ENCODE measurements at regions not wholly inside any gene's neighbourhood (a gene's known extent, or its start where the extent isn't known, plus 50 kb on each side); places are given as distances from the start of the nearest gene placed in this dataset. TPM values are rescaled to one million over a fixed set of nuclear protein-coding genes. Genes with fewer than 3 reads are reported as not detected.

Small RNAs in the stretch of these regions (small RNA-seq; reads per million reads assigned to genes)
- gene AC114737.2, result not detected

All from OCI-LY7 (cell line).